ENCODE measurements at regions not wholly inside any gene's neighbourhood (a gene's known extent, or its start where the extent isn't known, plus 50 kb on each side); places are given as distances from the start of the nearest gene placed in this dataset.

DNA sequence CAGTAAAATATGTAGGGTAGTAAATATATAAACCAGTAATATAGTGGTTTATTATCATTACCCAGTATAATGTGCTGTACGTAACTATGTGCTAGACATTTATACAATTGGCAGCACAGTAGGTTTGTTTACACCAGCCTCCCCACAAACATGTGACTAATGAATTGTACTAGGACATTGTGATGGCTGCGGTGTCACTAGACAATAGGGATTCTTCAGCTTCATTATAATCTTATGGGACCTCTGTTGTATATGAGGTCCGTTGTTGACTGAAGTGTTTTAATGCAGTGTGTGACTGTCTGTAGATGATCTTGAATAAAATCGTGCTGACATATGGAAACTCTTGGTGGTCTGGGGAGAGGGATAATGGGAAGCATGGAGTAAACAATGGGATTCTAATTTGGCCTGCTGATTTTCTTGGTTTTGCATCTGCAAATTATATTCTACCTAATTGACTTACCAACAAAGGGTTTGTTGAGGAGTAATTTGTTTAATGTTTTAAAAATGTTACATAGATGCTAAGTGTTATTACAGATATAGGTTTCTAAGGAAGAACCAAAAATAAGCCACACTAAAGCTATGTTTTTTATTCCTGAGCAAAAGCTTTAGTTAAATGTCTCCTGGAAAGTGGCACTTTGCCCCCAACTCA lies 496.5 kb upstream of the TBL1XR1 start:
- TF ChIP-seq, protein P1, sequence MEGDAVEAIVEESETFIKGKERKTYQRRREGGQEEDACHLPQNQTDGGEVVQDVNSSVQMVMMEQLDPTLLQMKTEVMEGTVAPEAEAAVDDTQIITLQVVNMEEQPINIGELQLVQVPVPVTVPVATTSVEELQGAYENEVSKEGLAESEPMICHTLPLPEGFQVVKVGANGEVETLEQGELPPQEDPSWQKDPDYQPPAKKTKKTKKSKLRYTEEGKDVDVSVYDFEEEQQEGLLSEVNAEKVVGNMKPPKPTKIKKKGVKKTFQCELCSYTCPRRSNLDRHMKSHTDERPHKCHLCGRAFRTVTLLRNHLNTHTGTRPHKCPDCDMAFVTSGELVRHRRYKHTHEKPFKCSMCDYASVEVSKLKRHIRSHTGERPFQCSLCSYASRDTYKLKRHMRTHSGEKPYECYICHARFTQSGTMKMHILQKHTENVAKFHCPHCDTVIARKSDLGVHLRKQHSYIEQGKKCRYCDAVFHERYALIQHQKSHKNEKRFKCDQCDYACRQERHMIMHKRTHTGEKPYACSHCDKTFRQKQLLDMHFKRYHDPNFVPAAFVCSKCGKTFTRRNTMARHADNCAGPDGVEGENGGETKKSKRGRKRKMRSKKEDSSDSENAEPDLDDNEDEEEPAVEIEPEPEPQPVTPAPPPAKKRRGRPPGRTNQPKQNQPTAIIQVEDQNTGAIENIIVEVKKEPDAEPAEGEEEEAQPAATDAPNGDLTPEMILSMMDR (IDR thresholded peaks at IDR 0.05), result no peak

DNA sequence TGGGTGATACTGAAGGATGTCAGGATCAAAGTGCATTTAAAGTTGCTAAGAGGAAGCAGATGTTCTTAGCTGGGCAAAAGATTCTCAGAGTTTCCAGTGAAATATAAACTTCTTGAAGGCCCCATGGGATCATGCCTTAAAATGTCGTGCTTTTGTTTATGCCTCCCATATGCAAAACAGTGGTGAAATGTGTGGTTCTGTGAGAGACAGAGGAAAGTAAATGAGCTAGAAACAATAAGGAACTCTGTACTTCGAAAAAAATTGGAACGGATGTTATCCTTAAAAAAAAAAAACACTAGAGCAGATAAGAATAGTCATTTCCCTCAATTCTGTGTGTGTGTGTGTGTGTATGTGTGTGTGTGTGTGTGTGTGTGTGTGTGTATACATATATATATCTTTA lies 497.0 kb upstream of the TBL1XR1 start:
- TF ChIP-seq, protein P1 (IDR thresholded peaks at IDR 0.05), result no peak

DNA sequence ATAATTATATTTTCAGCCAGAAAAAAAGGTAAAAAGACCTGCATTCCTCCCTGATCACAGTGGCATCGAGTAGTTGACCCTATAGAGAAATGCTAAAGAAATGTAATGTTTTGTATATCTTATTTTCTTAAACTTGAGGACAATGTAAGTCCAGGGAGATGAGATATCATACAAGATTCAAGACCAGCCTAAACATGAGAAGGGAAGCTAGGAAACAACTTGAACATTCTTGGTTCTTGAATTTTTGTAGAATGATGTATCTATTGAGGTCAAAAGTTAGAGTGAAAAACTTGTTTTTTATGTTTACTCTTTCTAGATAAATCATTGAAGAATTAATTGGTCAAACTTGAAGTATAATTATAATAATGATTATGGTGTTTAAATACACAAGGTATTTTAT lies 497.7 kb upstream of the TBL1XR1 start:
- TF ChIP-seq, protein P1 (IDR thresholded peaks at IDR 0.05), result no peak

DNA sequence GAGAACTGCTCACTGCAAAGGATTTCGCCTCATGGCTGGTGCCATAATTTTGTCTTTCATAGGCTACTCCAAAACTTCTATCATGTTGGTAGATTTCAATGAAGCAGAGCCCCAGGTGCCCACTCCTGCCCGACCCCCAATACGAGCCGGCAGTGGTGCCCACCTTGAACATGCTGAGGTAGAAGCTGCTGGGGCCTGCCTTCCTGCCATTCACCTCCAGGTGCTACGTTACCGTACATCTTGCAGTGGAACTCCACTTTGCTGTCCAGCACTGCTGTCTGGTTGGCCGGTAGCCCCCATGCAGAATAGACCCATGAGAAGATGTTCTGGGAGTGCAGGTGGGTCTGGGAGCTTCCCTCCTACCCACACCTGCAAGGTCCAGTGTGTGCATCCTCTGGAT lies 502.8 kb upstream of the TBL1XR1 start:
- TF ChIP-seq, protein P1 (IDR thresholded peaks at IDR 0.05), result no peak

DNA sequence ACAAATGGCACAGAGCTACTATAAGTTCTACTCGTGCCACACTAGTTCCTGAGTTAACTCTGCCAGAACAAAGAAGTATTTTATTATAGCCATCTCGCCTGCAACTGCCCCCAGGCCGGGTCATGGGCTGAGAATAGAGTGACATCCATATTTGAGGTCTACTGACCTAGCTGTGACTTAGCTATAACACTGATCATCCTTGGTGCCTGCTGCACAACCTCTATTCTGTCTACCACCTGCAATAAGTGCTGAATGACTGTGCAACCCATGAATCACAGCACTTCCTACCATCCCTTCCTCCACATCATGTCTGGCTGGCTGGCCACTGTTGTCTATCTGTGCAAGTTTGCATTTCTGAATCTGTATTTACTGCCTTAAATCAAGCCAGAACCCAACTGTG lies 506.5 kb upstream of the TBL1XR1 start:
- TF ChIP-seq, protein P1 (IDR thresholded peaks at IDR 0.05), result no peak

DNA sequence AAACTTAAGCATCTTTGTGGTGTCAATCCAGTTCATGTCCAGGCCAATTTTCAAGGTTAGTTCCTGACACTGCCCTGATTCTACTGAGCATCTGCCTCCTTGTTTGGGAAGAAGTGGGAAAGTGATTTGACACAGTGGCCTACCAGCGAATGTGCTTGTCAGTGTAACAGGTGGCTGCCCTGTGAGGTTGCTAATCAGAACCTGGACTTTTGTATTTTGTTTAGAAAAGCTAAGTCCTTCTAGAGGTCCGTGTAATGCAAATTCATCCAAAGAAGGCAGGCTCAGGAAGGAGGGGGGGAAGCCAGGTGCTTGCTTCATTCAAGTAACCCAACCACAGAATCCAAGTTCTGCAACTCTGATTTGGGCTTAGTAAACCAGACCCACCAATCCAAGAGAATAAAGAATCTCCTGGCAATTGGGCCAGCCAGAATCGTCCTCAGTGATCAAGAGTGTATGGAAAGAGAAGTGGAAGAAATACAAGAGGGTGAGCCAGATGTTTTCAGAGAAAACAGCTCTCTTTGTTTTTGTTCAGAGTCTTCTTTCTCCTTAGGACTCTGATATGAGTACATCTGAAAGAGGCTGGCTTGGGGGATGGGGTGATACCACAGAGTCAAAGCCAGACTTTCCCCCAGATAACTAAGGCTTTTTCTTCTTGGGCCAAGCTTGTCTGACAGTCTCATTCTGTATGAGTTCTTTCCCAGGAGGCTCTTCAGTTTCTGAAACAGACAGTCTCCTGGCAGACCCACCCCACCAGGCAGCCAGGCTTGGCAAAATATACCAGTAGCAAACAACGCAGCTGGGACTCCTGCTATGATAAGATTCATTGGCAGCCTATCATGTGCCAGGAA lies 508.9 kb upstream of the TBL1XR1 start:
- TF ChIP-seq, protein P1 (IDR thresholded peaks at IDR 0.05), result no peak

DNA sequence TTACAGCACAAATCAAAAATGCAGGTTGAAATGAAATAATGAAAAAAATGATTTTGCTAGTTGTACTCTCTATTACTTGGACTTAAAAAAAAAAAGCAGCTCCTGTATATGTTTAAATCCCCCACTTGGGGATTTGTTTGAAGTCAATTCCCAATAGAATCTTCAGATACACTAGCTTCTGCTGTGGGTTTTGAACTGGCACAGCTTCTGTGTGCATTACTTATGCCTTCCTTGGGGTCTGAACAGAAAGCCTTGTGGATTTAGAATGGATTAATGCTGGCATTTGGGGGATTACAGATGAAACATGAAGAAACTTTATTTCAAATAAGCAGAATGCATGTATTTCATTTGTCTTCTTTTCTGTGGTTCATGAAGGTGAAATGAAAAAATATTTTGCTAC lies 513.2 kb upstream of the TBL1XR1 start:
- TF ChIP-seq, protein P1 (IDR thresholded peaks at IDR 0.05), result no peak

Measured in LNCAP (cell line).